HEK293 (cell line): ENCODE measurements at regions not wholly inside any gene's neighbourhood (a gene's known extent, or its start where the extent isn't known, plus 50 kb on each side); places are given as distances from the start of the nearest gene placed in this dataset.

Source experiments
- GFI1B ChIP-seq: fragments of 450-650 bp; formaldehyde crosslinking; IDR thresholded peaks from 2 replicates; pipeline ENCODE4 v1.5.1; 2016; ENCODE audit warnings: missing biosample characterization, missing genetic modification characterization
- SETDB1 ChIP-seq: IDR thresholded peaks from one replicate; pipeline ENCODE4 v1.6.1; 2017; ENCODE audit warnings: mild to moderate bottlenecking, low read length, moderate library complexity, mixed read lengths; ENCODE audit not compliant: insufficient read length
- YY1 ChIP-seq: fragments of 450-650 bp; formaldehyde crosslinking; IDR thresholded peaks from 2 replicates; pipeline ENCODE4 v1.5.1; 2018; ENCODE audit warnings: missing biosample characterization, missing genetic modification characterization
- ZBTB20 ChIP-seq: fragments of 450-650 bp; formaldehyde crosslinking; IDR thresholded peaks from 2 replicates; pipeline ENCODE4 v1.5.1; 2016; ENCODE audit warnings: missing biosample characterization, missing genetic modification characterization
- ZNF174 ChIP-seq: fragments of 450-650 bp; formaldehyde crosslinking; IDR thresholded peaks from 2 replicates; pipeline ENCODE4 v1.5.0; 2017; ENCODE audit warnings: missing biosample characterization, mild to moderate bottlenecking, missing genetic modification characterization
- TF ChIP-seq, protein P1 (sequence below): fragments of 450-650 bp; formaldehyde crosslinking; IDR thresholded peaks from 2 replicates; pipeline ENCODE4 v1.5.1; 2016; ENCODE audit warnings: missing biosample characterization, missing genetic modification characterization
- TF ChIP-seq, protein P2 (sequence below): fragments of 450-650 bp; formaldehyde crosslinking; IDR thresholded peaks from 2 replicates; pipeline ENCODE4 v1.5.1; 2016; ENCODE audit warnings: missing biosample characterization, missing genetic modification characterization

DNA sequence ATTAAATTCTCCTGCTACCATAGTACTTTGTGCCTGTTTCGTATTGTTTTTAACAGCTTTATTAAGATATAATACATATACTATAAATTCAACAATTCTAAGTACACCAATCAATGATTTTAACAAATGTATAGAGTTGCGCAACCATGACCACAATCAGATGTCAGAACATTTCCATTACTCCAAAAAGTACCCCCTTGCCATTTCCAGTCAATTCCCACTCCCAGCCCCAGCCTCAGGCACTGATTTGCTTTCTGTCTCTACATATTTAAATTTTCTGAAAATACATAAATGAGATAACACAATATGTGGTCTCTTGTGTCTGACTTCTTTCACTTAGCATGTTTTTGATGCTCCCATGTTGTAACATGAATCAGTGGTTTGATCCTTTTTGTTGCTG is 193.9 kb downstream of the FIGN start:
- TF ChIP-seq, protein P1, sequence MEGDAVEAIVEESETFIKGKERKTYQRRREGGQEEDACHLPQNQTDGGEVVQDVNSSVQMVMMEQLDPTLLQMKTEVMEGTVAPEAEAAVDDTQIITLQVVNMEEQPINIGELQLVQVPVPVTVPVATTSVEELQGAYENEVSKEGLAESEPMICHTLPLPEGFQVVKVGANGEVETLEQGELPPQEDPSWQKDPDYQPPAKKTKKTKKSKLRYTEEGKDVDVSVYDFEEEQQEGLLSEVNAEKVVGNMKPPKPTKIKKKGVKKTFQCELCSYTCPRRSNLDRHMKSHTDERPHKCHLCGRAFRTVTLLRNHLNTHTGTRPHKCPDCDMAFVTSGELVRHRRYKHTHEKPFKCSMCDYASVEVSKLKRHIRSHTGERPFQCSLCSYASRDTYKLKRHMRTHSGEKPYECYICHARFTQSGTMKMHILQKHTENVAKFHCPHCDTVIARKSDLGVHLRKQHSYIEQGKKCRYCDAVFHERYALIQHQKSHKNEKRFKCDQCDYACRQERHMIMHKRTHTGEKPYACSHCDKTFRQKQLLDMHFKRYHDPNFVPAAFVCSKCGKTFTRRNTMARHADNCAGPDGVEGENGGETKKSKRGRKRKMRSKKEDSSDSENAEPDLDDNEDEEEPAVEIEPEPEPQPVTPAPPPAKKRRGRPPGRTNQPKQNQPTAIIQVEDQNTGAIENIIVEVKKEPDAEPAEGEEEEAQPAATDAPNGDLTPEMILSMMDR (tag by site-specific recombination), result no peak
- TF ChIP-seq GFI1B (no peak), SETDB1 (no peak), YY1 (tag by site-specific recombination) (no peak), ZBTB20 (no peak), ZNF174 (tag by site-specific recombination) (no peak)
- TF ChIP-seq, protein P2, sequence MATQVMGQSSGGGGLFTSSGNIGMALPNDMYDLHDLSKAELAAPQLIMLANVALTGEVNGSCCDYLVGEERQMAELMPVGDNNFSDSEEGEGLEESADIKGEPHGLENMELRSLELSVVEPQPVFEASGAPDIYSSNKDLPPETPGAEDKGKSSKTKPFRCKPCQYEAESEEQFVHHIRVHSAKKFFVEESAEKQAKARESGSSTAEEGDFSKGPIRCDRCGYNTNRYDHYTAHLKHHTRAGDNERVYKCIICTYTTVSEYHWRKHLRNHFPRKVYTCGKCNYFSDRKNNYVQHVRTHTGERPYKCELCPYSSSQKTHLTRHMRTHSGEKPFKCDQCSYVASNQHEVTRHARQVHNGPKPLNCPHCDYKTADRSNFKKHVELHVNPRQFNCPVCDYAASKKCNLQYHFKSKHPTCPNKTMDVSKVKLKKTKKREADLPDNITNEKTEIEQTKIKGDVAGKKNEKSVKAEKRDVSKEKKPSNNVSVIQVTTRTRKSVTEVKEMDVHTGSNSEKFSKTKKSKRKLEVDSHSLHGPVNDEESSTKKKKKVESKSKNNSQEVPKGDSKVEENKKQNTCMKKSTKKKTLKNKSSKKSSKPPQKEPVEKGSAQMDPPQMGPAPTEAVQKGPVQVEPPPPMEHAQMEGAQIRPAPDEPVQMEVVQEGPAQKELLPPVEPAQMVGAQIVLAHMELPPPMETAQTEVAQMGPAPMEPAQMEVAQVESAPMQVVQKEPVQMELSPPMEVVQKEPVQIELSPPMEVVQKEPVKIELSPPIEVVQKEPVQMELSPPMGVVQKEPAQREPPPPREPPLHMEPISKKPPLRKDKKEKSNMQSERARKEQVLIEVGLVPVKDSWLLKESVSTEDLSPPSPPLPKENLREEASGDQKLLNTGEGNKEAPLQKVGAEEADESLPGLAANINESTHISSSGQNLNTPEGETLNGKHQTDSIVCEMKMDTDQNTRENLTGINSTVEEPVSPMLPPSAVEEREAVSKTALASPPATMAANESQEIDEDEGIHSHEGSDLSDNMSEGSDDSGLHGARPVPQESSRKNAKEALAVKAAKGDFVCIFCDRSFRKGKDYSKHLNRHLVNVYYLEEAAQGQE (tag by site-specific recombination), result no peak
